Fibroblast of the aortic adventitia (primary cell): ENCODE measurements at regions not wholly inside any gene's neighbourhood (a gene's known extent, or its start where the extent isn't known, plus 50 kb on each side); places are given as distances from the start of the nearest gene placed in this dataset.

Experiments used
- DNase-seq: peaks from one replicate; pipeline ENCODE4 v3.0.0-alpha.2; 2010; ENCODE audit warnings: low read depth
- H3K4me3 ChIP-seq: 2 replicates; pipeline ENCODE4 v1.5.1; 2011; ENCODE audit warnings: low read depth, mild to moderate bottlenecking, control low read depth, low read length, moderate library complexity
- TF ChIP-seq, protein P1 (sequence below): IDR thresholded peaks from 2 replicates; pipeline ENCODE4 v1.5.1; 2011; ENCODE audit warnings: mild to moderate bottlenecking, low read length, control low read depth, inconsistent platforms; ENCODE audit not compliant: insufficient read depth

DNA sequence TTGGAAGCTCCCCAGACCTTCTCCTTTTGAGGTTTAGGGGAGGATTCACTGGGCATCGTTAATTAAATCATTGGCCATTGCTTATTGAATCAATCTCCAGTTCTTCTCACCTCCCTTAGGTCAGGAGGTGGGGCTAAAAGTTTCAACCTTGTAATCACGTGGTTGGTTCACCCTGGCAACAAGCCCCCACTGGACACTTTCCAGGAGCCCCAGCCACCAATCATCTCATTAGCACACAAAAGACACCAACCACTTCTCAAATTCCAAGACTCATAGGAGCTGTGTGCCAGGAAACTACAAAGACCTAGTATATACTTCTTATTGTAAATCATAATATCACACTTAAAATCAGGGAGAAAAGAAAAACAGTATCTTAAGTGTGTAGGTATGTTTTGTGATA, 94.6 kb upstream of the PLEKHA5 start:
- H3K4me3 ChIP-seq, result no peak overlapping the region
- no peak for DNase-seq
- TF ChIP-seq, protein P1, sequence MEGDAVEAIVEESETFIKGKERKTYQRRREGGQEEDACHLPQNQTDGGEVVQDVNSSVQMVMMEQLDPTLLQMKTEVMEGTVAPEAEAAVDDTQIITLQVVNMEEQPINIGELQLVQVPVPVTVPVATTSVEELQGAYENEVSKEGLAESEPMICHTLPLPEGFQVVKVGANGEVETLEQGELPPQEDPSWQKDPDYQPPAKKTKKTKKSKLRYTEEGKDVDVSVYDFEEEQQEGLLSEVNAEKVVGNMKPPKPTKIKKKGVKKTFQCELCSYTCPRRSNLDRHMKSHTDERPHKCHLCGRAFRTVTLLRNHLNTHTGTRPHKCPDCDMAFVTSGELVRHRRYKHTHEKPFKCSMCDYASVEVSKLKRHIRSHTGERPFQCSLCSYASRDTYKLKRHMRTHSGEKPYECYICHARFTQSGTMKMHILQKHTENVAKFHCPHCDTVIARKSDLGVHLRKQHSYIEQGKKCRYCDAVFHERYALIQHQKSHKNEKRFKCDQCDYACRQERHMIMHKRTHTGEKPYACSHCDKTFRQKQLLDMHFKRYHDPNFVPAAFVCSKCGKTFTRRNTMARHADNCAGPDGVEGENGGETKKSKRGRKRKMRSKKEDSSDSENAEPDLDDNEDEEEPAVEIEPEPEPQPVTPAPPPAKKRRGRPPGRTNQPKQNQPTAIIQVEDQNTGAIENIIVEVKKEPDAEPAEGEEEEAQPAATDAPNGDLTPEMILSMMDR, result no peak

DNA sequence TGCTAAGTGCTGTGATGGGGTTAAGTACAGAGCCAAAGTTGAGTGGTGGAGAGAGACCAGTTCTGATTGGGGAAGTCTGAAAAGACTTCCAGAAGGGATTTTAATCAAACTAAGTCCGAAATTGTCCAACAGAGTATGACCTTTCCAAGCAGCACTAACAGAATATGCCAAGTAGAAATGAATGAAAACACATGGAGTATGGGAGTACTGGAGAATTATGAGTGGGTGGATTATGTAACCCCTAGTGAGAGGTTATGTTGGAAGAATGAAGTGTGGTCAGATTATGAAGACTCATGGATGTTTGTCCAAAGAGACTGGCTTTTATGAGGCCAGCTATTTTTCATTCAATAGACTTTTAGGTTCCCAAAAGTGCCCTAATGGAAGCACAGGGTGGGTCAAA, 94.0 kb upstream of the PLEKHA5 start:
- peak; percentile 91 for DNase-seq
- TF ChIP-seq, protein P1, result no peak
- no peak overlapping the region for H3K4me3 ChIP-seq

DNA sequence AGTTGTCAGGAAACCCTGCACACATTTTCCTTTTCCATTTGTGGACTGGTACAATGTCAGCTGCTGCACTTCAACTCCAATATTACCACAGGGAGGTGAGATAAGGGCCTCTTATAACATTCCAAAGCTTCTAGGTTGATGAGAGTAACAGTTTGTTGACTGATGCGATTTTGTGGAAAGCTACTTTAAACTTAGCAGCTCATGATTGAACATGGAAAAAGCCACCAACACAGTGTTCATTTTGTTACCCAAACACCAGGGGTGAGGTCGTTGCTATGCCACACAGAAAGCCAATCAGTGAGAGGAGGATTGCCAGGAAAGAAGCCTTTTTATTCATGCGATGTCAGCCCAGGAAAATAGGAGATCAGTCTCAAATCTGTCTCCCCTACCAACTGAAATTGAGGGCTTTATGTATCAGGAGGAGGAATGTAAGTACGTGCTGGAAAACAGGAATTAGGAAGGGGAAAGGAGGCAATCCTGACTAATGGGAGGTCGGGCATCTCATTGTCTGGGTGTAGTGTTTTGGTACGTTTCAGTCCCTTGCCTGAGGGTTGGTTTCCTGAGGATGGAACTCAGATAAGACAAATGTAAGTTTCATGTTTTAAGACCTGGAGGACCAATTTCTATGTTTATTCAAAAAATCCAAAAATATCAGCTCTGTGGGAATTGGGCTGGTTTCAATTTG, 92.7 kb upstream of the PLEKHA5 start:
- peak; percentile 42 for DNase-seq
- TF ChIP-seq, protein P1, result no peak

DNA sequence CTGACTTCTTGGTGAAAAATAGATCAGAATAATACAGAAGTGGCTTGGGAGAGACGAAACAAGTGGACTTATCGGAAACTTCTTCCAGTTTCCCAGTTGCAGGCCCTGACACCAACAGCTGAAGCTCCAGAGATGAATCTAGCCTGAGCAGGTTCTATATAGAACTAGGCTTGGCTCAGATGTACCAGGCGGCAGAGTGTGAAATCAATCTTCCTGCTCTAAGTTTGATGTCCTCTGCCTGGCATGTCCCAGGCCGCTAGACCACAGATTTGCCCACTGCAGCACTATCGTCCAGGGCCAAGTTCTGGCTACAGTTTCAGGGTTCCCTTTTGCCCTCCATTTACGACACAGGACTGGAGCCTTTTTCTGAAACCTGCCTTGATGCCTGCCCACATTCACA, 91.3 kb upstream of the PLEKHA5 start:
- TF ChIP-seq, protein P1, result no peak
- DNase-seq, result no peak
- no peak overlapping the region for H3K4me3 ChIP-seq

More for the DNA sequence above, 92.7 kb upstream of the PLEKHA5 start:
- H3K4me3 ChIP-seq, result no peak overlapping the region

DNA sequence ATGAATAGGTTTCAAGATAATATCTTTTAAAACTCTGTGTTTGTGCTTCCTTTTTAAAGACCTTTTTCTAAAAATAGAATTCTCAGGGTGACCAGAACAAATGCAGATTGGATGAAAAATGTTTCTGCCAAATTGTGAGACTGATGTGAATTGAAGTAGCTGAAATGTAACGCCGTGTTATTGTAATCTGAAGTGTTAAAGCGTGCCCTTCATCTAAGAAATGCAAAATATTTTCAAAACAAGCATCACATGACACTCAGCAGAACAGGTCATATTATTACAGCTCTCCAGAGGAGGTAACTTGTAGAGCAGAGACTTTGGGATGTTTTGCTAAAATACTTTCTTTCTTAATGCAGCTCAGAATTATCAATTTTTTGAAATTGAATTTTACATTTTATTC, 90.0 kb upstream of the PLEKHA5 start:
- H3K4me3 ChIP-seq, result no peak overlapping the region
- TF ChIP-seq, protein P1, result no peak
- no peak for DNase-seq

DNA sequence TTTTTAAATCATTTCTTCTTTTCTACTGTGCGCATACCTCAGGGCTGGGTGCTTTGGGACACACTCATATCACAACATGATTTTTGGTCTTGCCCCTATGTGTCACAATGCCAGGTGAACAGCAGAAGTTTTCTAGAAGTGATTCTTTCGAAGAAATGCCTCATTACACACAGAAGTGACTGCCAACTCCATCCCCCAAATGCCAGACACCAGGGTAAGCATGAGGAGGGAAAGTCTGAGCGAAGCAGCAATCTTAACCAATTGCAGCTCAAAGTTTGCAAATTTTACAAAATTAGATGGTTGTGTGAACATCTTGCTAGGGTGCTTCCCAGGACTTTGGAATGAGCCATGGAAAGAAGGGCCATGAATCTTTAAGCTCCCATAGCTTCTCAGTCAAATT, 87.3 kb upstream of the PLEKHA5 start:
- no peak for DNase-seq
- H3K4me3 ChIP-seq, result no peak overlapping the region
- TF ChIP-seq, protein P1, result no peak

DNA sequence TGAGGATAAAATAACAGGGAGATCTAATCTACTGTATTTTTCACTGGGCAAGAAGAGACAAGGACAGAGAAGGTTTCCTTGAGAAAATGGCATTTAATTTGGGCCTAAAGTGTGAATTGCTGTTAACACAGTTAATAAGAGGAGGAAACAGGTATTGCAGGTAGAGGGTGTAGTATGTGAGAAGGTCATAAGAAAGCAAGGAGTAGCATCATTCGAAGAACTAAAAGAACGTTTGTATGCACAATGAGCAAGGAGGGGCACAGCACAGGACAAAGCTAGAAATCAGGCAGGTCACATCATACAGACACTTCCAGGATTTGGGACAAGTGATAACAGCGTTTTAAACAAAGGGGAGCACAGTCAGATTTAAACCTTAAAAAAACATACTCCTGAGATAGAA, 85.1 kb upstream of the PLEKHA5 start:
- TF ChIP-seq, protein P1, result no peak
- DNase-seq, result no peak
- no peak overlapping the region for H3K4me3 ChIP-seq
